Naive thymus-derived CD4-positive, alpha-beta T cell (primary cell): ENCODE measurements at regions not wholly inside any gene's neighbourhood (a gene's known extent, or its start where the extent isn't known, plus 50 kb on each side); places are given as distances from the start of the nearest gene placed in this dataset.

ENCODE experiments used
- ATAC-seq: fragments of 150-1000 bp; cut with Tn5 transposase; 2 replicates; pipeline ENCODE4 v1.10.0; 2021; ENCODE audit warnings: mild to moderate bottlenecking, moderate library complexity
- CTCF ChIA-PET: fragments of 350-600 bp; sonication (Branson Sonifier 250); formaldehyde crosslinking; loops from one replicate; lab custom pipeline; 2021; ENCODE audit warnings: antibody characterized with exemption; lab: Charles Lee
- POLR2A ChIA-PET: fragments of 350-600 bp; sonication (Branson Sonifier 250); formaldehyde crosslinking; loops from one replicate; lab custom pipeline; 2021; ENCODE audit warnings: antibody characterized with exemption, inconsistent platforms; lab: Charles Lee
- DNase-seq, 9 donors: peaks; one replicate each; pipeline versions ENCODE4 v3.0.0 to v3.0.0-alpha.2; 2020 to 2022; ENCODE audit warnings: mixed read lengths in 1 of 9
- H3K27ac ChIP-seq: one replicate; pipeline ENCODE4 v1.7.0; 2013; ENCODE audit warnings: mild to moderate bottlenecking, low read depth, low read length, moderate library complexity
- H3K27me3 ChIP-seq, 2 donors: one replicate each; pipeline ENCODE4 v1.7.0; 2013; ENCODE audit warnings: low read length in 2 of 2, mild to moderate bottlenecking in 2 of 2, moderate library complexity in 2 of 2; ENCODE audit not compliant: control insufficient read depth in 2 of 2, insufficient read depth in 2 of 2
- H3K36me3 ChIP-seq, 3 experiments: 1 replicate in 2 of 3; 2 replicates in 1 of 3; pipeline ENCODE4 v1.7.0; 2013; ENCODE audit warnings: low read length in 3 of 3, mild to moderate bottlenecking in 3 of 3, moderate library complexity in 1 of 3; ENCODE audit not compliant: insufficient read depth in 3 of 3, control insufficient read depth in 2 of 3
- H3K4me1 ChIP-seq, 2 donors: one replicate each; pipeline ENCODE4 v1.7.0; 2013; ENCODE audit warnings: low read length in 2 of 2, mild to moderate bottlenecking in 2 of 2, moderate library complexity in 1 of 2; ENCODE audit not compliant: control insufficient read depth in 2 of 2, insufficient read depth in 2 of 2
- H3K4me3 ChIP-seq: 2 replicates; pipeline ENCODE4 v1.7.0; 2013; ENCODE audit warnings: mild to moderate bottlenecking, low read length
- H3K9me3 ChIP-seq, 3 experiments: 1 replicate in 2 of 3; 2 replicates in 1 of 3; pipeline ENCODE4 v1.7.0; 2013; ENCODE audit warnings: low read length in 3 of 3; ENCODE audit not compliant: control insufficient read depth in 2 of 3
- H3K27ac Mint-ChIP-seq, 9 donors: one replicate each; pipeline ENCODE4 v1.8.0; 2020 to 2022; ENCODE audit warnings: mixed read lengths in 9 of 9, mild to moderate bottlenecking in 8 of 9, moderate library complexity in 5 of 9, inconsistent platforms in 2 of 9
- H3K27me3 Mint-ChIP-seq, 5 donors: one replicate each; pipeline ENCODE4 v1.8.0; 2021 to 2022; ENCODE audit warnings: mixed read lengths in 5 of 5, mild to moderate bottlenecking in 1 of 5
- H3K36me3 Mint-ChIP-seq, 5 donors: one replicate each; pipeline ENCODE4 v1.8.0; 2020 to 2022; ENCODE audit warnings: mixed read lengths in 5 of 5, mild to moderate bottlenecking in 3 of 5, inconsistent platforms in 1 of 5
- H3K4me1 Mint-ChIP-seq, 7 donors: one replicate each; pipeline ENCODE4 v1.8.0; 2020 to 2022; ENCODE audit warnings: mixed read lengths in 7 of 7, mild to moderate bottlenecking in 3 of 7, inconsistent platforms in 1 of 7
- H3K4me3 Mint-ChIP-seq, 10 donors: one replicate each; pipeline ENCODE4 v1.8.0; 2020 to 2022; ENCODE audit warnings: mild to moderate bottlenecking in 10 of 10, mixed read lengths in 10 of 10, moderate library complexity in 6 of 10, inconsistent platforms in 2 of 10
- H3K9me3 Mint-ChIP-seq, 11 donors: one replicate each; pipeline ENCODE4 v1.8.0; 2020 to 2022; ENCODE audit warnings: mixed read lengths in 11 of 11, mild to moderate bottlenecking in 4 of 11, inconsistent platforms in 1 of 11, moderate library complexity in 1 of 11
- intact Hi-C, 2 donors: fragments of 100-400 bp; cut with micrococcal nuclease; formaldehyde crosslinking; loops; one replicate each; pipeline ENCODE4 v1.15.1; 2023

- intact Hi-C loops = no loop called here
- no peak overlapping the region for H3K4me3 ChIP-seq
- H3K27me3 Mint-ChIP-seq = peaks cover 40 to 66% (median 55%) of the 10 kb centered on the region in 5 donors
- DNase-seq (no peak), ATAC-seq (no peak)
- H3K27ac ChIP-seq = no peak overlapping the region
- H3K36me3 ChIP-seq = no peaks in the 10 kb centered on the region
- no peaks in the 10 kb centered on the region for H3K9me3 ChIP-seq
- CTCF ChIA-PET = no interaction called here
- H3K27ac Mint-ChIP-seq = no peak overlapping the region
- POLR2A ChIA-PET = interaction anchor here (0.6 kb wide), 1 partner anchor 78 kb away, joined by 3 read pairs; no protein-coding TSS in a partner anchor
- H3K4me1 Mint-ChIP-seq = peaks cover 0 to 3% (median 0%) of the 10 kb centered on the region in 7 donors
- peaks cover 0 to 5% (median 0%) of the 10 kb centered on the region in 11 donors for H3K9me3 Mint-ChIP-seq
- H3K27me3 ChIP-seq = peaks cover 0 to 3% of the 10 kb centered on the region in 2 donors
- no peaks in the 10 kb centered on the region for H3K4me1 ChIP-seq
- no peak overlapping the region for H3K4me3 Mint-ChIP-seq
- no peaks in the 10 kb centered on the region for H3K36me3 Mint-ChIP-seq
Measured at GRCh38 chr5:73370095-73370494, 78.5 kb downstream of the FOXD1 start.

GRCh38 chr5:73369278-73369677 lies 79.3 kb downstream of the FOXD1 start:
- H3K4me1 ChIP-seq = no peaks in the 10 kb centered on the region
- Mint-ChIP-seq H3K36me3 (no peaks in the 10 kb centered on the region), H3K4me3 (peak overlapping the region in 1 of 10 donors; percentile 30), H3K27me3 (peaks cover 37 to 61% (median 53%) of the 10 kb centered on the region in 5 donors), H3K9me3 (peaks cover 0 to 5% (median 0%) of the 10 kb centered on the region in 11 donors), H3K4me1 (peaks cover 0 to 3% (median 0%) of the 10 kb centered on the region in 7 donors), H3K27ac (no peak overlapping the region)
- H3K27ac ChIP-seq = no peak overlapping the region
- no peak for DNase-seq
- no peaks in the 10 kb centered on the region for H3K9me3 ChIP-seq
- ChIA-PET POLR2A (no interaction called here), CTCF (no interaction called here)
- ATAC-seq = no peak
- no peaks in the 10 kb centered on the region for H3K36me3 ChIP-seq
- no peak overlapping the region for H3K4me3 ChIP-seq
- peaks cover 0 to 3% of the 10 kb centered on the region in 2 donors for H3K27me3 ChIP-seq
- intact Hi-C loops = no loop called here

- Mint-ChIP-seq H3K27me3 (peaks cover 23 to 55% (median 42%) of the 10 kb centered on the region in 5 donors), H3K4me1 (peaks cover 0 to 3% (median 0%) of the 10 kb centered on the region in 7 donors), H3K4me3 (no peak overlapping the region), H3K9me3 (peaks cover 0 to 3% (median 0%) of the 10 kb centered on the region in 11 donors), H3K36me3 (no peaks in the 10 kb centered on the region), H3K27ac (no peak overlapping the region)
- intact Hi-C loops = no loop called here
- POLR2A ChIA-PET = no interaction called here
- Histone ChIP-seq H3K27ac (no peak overlapping the region), H3K27me3 (no peaks in the 10 kb centered on the region), H3K36me3 (no peaks in the 10 kb centered on the region), H3K4me1 (no peaks in the 10 kb centered on the region), H3K4me3 (no peak overlapping the region), H3K9me3 (no peaks in the 10 kb centered on the region)
- DNase-seq (no peak), ATAC-seq (no peak)
- CTCF ChIA-PET = no interaction called here
Measured at GRCh38 chr5:73367650-73368049, 80.9 kb downstream of the FOXD1 start.

GRCh38 chr5:73365990-73366667 lies 82.4 kb downstream of the FOXD1 start:
- H3K4me3 Mint-ChIP-seq = no peak overlapping the region
- Histone ChIP-seq H3K27me3 (no peaks in the 10 kb centered on the region), H3K9me3 (no peaks in the 10 kb centered on the region), H3K4me3 (no peak overlapping the region), H3K27ac (no peak overlapping the region), H3K4me1 (no peaks in the 10 kb centered on the region), H3K36me3 (no peaks in the 10 kb centered on the region)
- peaks cover 24 to 52% (median 42%) of the 10 kb centered on the region in 5 donors for H3K27me3 Mint-ChIP-seq
- intact Hi-C loops = no loop called here
- ChIA-PET POLR2A (no interaction called here), CTCF (no interaction called here)
- no peak overlapping the region for H3K27ac Mint-ChIP-seq
- H3K9me3 Mint-ChIP-seq = peaks cover 0 to 5% (median 0%) of the 10 kb centered on the region in 11 donors
- H3K36me3 Mint-ChIP-seq = peaks cover 0 to 6% (median 0%) of the 10 kb centered on the region in 5 donors
- no peak for DNase-seq
- H3K4me1 Mint-ChIP-seq = peaks cover 0 to 3% (median 0%) of the 10 kb centered on the region in 7 donors
- no peak for ATAC-seq

GRCh38 chr5:73365301-73365853 lies 83.2 kb downstream of the FOXD1 start:
- POLR2A ChIA-PET = no interaction called here
- Mint-ChIP-seq H3K4me3 (no peak overlapping the region), H3K36me3 (peaks cover 0 to 6% (median 0%) of the 10 kb centered on the region in 5 donors), H3K27me3 (peaks cover 22 to 49% (median 41%) of the 10 kb centered on the region in 5 donors), H3K27ac (no peak overlapping the region), H3K4me1 (peaks cover 0 to 3% (median 0%) of the 10 kb centered on the region in 7 donors), H3K9me3 (peaks cover 0 to 5% (median 0%) of the 10 kb centered on the region in 11 donors)
- Histone ChIP-seq H3K4me3 (no peak overlapping the region), H3K27ac (no peak overlapping the region), H3K4me1 (no peaks in the 10 kb centered on the region), H3K27me3 (no peaks in the 10 kb centered on the region), H3K9me3 (no peaks in the 10 kb centered on the region), H3K36me3 (no peaks in the 10 kb centered on the region)
- DNase-seq (no peak), ATAC-seq (no peak)
- CTCF ChIA-PET = no interaction called here
- intact Hi-C loops = no loop called here

- Histone ChIP-seq H3K36me3 (no peaks in the 10 kb centered on the region), H3K4me3 (no peak overlapping the region), H3K27ac (no peak overlapping the region), H3K4me1 (no peaks in the 10 kb centered on the region), H3K9me3 (no peaks in the 10 kb centered on the region), H3K27me3 (no peaks in the 10 kb centered on the region)
- ChIA-PET CTCF (interaction anchor here (1.2 kb wide), 1 partner anchor 87 kb away, joined by 3 read pairs; no protein-coding TSS in a partner anchor), POLR2A (no interaction called here)
- Mint-ChIP-seq H3K36me3 (peaks cover 0 to 6% (median 0%) of the 10 kb centered on the region in 5 donors), H3K4me1 (peaks cover 0 to 4% (median 0%) of the 10 kb centered on the region in 7 donors), H3K27ac (no peak overlapping the region), H3K9me3 (peaks cover 0 to 5% (median 0%) of the 10 kb centered on the region in 11 donors), H3K27me3 (peaks cover 20 to 49% (median 31%) of the 10 kb centered on the region in 5 donors), H3K4me3 (no peak overlapping the region)
- DNase-seq = no peak
- intact Hi-C loops = no loop called here
- ATAC-seq = no peak
Measured at GRCh38 chr5:73363911-73364730, 84.5 kb downstream of the FOXD1 start.
